C4-2B (cell line): ENCODE measurements at regions not wholly inside any gene's neighbourhood (a gene's known extent, or its start where the extent isn't known, plus 50 kb on each side); places are given as distances from the start of the nearest gene placed in this dataset.

ENCODE experiments used
- ZFX ChIP-seq: fragments of 450-650 bp; IDR thresholded peaks from 2 replicates; pipeline ENCODE4 v1.6.1; 2017
- TF ChIP-seq, protein P1 (sequence below): fragments of 450-650 bp; conservative IDR thresholded peaks from 2 replicates; pipeline ENCODE4 v1.5.1; 2017; ENCODE audit warnings: mild to moderate bottlenecking

GRCh38 chr1:98405581-98406074 is 255.9 kb upstream of the SNX7 start:
- TF ChIP-seq, protein P1, sequence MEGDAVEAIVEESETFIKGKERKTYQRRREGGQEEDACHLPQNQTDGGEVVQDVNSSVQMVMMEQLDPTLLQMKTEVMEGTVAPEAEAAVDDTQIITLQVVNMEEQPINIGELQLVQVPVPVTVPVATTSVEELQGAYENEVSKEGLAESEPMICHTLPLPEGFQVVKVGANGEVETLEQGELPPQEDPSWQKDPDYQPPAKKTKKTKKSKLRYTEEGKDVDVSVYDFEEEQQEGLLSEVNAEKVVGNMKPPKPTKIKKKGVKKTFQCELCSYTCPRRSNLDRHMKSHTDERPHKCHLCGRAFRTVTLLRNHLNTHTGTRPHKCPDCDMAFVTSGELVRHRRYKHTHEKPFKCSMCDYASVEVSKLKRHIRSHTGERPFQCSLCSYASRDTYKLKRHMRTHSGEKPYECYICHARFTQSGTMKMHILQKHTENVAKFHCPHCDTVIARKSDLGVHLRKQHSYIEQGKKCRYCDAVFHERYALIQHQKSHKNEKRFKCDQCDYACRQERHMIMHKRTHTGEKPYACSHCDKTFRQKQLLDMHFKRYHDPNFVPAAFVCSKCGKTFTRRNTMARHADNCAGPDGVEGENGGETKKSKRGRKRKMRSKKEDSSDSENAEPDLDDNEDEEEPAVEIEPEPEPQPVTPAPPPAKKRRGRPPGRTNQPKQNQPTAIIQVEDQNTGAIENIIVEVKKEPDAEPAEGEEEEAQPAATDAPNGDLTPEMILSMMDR = no peak
- TF ChIP-seq ZFX = no peak
